NOMO-1 (cell line): ENCODE measurements at regions not wholly inside any gene's neighbourhood (a gene's known extent, or its start where the extent isn't known, plus 50 kb on each side); places are given as distances from the start of the nearest gene placed in this dataset.
"Not testable (repeated sequence)": the region's sequence is repeated elsewhere in the genome, so short reads cannot be mapped to it uniquely, and the experiment has no call there.

Experiments used
- DNase-seq, 2 experiments: peaks; one replicate each; lab custom pipeline; 2025; ENCODE audit not compliant: unreplicated experiment in 2 of 2; lab: John Stamatoyannopoulos, UW

GRCh38 chr20:51193066-51193772 lies 170.3 kb upstream of the KCNG1 start:
- no peak for DNase-seq

GRCh38 chr20:51190783-51191180 lies 167.9 kb upstream of the KCNG1 start:
- no peak for DNase-seq

DNA sequence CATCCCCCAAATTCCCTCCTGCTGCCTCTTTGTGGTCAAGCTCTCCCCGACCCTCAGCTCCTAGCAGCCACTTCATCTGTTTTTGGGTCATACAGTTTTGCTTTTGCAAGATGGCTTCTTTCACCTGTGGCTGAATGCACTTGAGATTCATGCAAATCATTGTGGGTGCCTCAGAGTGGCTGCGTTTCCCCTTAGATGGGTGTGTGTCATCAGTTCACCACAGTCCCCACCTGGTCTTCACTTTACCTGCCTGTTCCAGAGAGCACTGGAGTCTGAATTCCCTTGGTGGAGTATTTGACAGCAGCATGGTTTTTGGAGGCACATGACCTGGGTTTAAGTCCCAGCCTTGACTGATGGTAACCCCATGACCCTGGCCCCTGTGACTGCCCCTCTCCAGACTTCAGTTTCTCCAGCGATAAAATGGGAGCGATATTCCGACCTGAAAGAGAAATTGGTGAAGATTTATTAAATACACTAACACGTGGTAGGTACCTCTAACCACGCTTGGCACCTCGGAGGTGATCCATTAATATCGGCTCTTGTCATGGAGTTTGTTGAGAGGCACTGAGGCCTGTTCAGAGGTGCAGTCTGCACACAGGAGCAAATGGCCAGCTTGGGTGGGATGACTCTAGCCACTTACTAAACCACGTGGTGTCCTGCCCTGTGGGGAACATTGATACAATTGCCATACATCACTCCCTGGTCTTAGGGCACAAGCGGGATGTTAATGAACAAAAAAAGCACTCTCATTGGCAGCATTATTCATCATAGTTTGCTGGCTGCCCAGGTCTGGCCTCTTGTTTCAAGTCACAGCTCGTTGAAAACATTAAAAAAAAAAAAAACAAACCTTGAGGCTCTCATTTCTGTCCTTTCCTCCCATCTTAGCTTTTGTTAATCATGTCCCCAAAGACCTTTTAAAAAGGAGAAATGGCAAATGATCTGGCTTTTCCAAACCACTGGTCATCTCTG lies 167.2 kb upstream of the KCNG1 start:
- DNase-seq = no peak

DNA sequence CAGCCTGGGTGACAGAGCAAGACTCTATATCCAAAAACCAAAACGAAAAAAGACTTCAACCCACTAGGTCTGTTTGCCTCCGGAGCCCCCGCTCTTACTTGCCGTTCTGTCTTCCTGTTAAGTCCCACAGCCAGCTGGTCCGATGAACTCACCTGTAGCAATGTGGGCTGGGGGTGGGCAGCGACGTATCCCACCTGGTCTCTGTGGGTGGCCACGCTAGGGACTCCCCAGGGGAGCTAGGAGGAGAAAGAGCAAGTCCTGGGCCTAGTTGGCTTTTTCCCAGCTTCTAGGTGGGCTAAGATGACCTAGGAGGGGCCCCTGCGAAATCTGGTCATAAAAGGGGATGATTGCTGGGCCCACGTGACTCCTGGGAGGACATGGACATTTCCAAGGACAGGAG lies 166.0 kb upstream of the KCNG1 start:
- no peak for DNase-seq

- DNase-seq = no peak
These were observed 164.4 kb upstream of the KCNG1 start for GRCh38 chr20:51187261-51187660.

DNA sequence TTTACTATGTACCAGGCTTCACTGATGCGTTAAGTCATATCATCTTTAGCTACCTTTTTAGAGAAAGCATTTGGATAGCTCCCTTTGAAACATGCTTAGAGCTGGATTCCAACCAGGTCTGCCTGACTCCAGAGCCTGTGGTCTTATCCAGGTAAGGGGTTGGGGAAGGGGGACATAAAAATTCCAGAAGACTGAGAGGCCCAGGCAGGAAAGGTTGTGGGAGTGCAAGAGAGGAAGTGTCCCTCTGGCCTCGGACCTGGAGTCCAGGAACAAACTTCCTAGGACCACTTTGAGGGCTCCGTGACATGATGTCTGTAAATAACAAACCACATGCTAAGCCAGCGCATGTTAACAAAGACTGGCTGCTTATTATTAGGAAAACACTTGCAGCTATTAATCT lies 163.0 kb upstream of the KCNG1 start:
- no peak for DNase-seq

- no peak for DNase-seq
These were observed 162.4 kb upstream of the KCNG1 start for GRCh38 chr20:51185277-51185676.

DNA sequence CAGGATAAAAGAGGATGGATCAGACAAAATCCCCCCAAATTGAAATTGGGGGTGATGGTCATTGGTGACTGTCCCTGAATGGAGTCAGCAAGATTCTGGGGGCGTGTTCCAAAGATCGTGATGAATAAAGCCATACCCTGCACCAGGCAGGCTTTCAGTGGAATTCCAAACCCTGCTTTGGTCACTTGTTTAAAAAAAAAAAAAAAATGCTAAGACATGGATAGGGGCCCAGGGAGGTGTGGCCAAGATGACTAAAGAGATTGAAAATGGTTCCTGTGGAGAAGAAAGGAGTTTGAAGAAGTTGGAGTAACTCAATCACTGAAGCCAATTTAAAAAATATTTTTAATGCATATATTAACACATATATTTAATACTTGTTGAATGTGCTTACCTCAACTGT lies 161.4 kb upstream of the KCNG1 start:
- no peak for DNase-seq

DNA sequence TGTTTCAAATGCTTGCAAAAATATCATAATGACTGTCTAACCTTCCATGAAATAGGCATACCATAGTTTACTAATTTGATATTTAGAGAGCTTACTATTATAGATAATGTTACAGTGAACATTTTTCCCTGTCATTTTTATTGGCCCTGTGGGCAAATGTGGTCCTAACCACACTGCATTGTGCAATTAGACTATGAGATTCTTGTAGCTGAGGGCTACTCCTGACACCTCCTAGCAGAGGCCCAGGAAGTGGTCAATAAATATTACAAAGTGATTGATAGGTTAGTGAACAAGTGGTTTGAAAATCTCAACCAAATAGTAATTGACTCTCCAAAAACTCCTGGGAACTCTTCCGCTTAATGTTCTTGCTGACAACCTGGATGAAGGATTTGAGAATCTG lies 160.5 kb upstream of the KCNG1 start:
- no peak for DNase-seq

- DNase-seq = no peak
These were observed 159.7 kb upstream of the KCNG1 start for GRCh38 chr20:51182571-51182970.

GRCh38 chr20:51178153-51178552 lies 155.2 kb upstream of the KCNG1 start:
- no peak for DNase-seq

DNA sequence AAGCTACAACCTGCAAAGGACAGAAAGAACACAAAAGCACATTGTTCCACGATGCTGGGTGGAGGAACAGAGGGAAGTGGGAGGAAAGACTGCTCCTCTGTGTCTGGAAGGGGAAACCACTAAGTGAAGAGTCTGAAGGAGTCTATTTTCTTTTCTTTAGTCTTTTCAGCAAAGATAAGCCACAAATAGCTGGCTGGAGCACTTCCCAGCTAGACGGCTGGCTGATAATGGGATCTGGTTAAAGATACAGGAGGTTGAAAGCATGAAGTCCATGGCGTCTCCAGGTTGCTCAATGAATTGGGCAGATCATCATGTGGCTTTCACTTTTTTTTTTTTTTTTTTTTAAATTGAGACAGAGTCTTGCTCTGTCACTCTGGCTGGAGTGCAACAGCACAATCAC lies 154.0 kb upstream of the KCNG1 start:
- DNase-seq = no peak

- DNase-seq = no peak
These were observed 153.5 kb upstream of the KCNG1 start for GRCh38 chr20:51176446-51176845.

DNA sequence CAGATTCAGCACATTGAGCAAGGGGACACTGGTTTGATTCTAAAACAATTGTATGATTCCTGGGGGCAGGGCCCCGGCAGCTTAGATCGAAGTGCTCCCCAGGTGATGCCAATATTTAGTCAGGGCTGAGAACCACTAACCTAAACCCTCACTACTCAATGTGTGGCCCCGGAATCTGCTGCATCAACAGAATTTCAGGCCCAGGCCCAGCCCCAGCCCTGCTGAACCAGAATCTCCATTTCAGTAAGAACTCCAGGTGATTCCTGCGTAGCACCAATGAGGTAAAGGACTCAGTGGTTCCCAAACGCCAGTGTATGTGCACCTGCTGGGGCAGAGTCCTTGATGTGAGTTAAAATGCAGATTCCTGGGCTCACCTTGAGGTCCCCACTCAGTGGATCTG lies 152.8 kb upstream of the KCNG1 start:
- DNase-seq = no peak

GRCh38 chr20:51175156-51175555 lies 152.2 kb upstream of the KCNG1 start:
- no peak for DNase-seq

DNA sequence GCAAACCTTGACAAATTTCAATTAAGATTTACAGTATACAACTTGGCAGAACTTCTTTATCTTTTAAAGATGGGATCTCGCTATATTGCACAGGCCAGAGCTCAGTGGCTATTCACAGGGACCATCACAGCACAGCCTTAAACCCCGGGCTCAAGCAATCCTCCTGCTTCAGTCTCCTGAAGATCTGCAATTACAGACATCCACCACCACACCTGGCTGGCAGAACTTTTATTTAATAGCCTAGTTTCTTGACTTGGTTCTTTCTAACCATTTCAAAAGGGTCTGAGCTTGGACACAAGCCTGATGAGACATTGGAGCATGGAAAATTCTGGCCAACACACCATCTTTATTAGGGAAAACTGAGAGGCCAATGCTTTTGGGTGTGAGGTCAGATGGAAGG lies 151.6 kb upstream of the KCNG1 start:
- DNase-seq = no peak

GRCh38 chr20:51172558-51173428 lies 149.9 kb upstream of the KCNG1 start:
- no peak for DNase-seq

GRCh38 chr20:51171141-51171540 lies 148.2 kb upstream of the KCNG1 start:
- no peak for DNase-seq

DNA sequence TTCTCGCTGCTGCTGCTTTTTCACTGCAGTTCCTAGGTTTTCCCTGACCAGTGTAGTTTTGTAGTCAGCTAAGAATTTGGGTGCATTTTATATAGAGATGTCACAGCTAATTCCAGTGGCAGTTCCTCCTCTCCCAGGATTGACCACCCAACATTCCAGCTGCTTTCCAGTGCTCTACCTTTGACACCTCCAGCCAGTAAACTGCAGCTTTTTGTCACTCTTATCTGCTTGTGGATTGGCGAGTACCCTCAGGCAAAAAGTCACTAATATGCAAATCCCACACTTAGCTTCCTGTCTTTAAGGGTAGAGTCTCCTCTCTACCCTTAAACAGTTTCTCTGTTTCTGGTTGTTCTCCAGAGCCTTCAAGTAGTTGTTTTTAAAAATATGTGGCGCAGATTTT lies 146.9 kb upstream of the KCNG1 start:
- DNase-seq = no peak

DNA sequence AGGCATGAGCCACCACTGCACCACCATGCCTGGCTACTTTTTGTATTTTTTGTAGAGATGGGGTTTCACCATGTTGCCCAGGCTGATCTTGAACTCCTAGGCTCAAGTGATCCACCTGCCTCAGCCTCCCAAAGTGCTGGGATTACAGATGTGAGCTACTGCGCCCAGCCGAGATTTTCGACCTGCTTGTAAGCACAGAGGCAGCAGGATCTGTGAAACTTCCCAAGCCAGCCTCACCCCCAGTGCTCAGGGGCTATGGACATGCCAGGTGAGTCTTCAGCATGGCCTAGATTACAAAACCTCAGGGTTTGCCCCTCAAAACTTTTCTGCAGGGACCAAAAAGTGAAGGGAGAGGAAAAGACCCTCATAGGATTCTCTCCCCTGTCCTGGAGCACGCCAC lies 145.0 kb upstream of the KCNG1 start:
- not testable (repeated sequence) for DNase-seq

GRCh38 chr20:51166489-51166888 lies 143.6 kb upstream of the KCNG1 start:
- no peak for DNase-seq
